GM23338 (cell line): ENCODE measurements at regions not wholly inside any gene's neighbourhood (a gene's known extent, or its start where the extent isn't known, plus 50 kb on each side); places are given as distances from the start of the nearest gene placed in this dataset.

Experiments
- ATAC-seq: fragments of 200-7000 bp; cut with Tn5 transposase; 3 replicates; pipeline ENCODE4 v1.9.1; 2020
- DNase-seq: peaks from one replicate; pipeline ENCODE4 v3.0.0-alpha.2; 2015; ENCODE audit warnings: low spot score
- H2AFZ ChIP-seq: fragments of 200-600 bp; sonication (generic); 2 replicates; pipeline ENCODE4 v1.8.0; 2016; ENCODE audit warnings: antibody characterized with exemption, mild to moderate bottlenecking, moderate library complexity
- H3F3A ChIP-seq: fragments of 200-600 bp; sonication (generic); replicated peaks from 2 replicates; pipeline ENCODE4 v1.8.0; 2017; ENCODE audit warnings: antibody characterized with exemption, mixed run types, low read depth
- H3K27ac ChIP-seq: fragments of 200-600 bp; sonication (generic); 2 replicates; pipeline ENCODE4 v1.6.1; 2016; ENCODE audit warnings: low read depth
- H3K27me3 ChIP-seq: fragments of 200-600 bp; sonication (generic); 2 replicates; pipeline ENCODE4 v1.8.0; 2016; ENCODE audit warnings: mild to moderate bottlenecking, mixed run types, moderate library complexity; ENCODE audit not compliant: insufficient read depth
- H3K36me3 ChIP-seq: fragments of 200-600 bp; sonication (generic); 2 replicates; pipeline ENCODE4 v1.8.0; 2016; ENCODE audit warnings: mild to moderate bottlenecking; ENCODE audit not compliant: insufficient read depth
- H3K4me1 ChIP-seq: fragments of 200-600 bp; sonication (generic); 2 replicates; pipeline ENCODE4 v1.8.0; 2016; ENCODE audit warnings: mild to moderate bottlenecking, moderate library complexity; ENCODE audit not compliant: insufficient read depth
- H3K4me2 ChIP-seq: fragments of 200-600 bp; sonication (generic); 2 replicates; pipeline ENCODE4 v1.7.1; 2017; ENCODE audit warnings: mixed run types
- H3K4me3 ChIP-seq: fragments of 200-600 bp; sonication (generic); 2 replicates; pipeline ENCODE4 v1.6.1; 2016; ENCODE audit warnings: mixed run types
- H3K79me2 ChIP-seq: fragments of 200-600 bp; sonication (generic); replicated peaks from 2 replicates; pipeline ENCODE4 v1.8.0; 2017; ENCODE audit warnings: mild to moderate bottlenecking; ENCODE audit not compliant: insufficient read depth
- H3K9me2 ChIP-seq: fragments of 200-600 bp; sonication (generic); 2 replicates; pipeline ENCODE4 v1.8.0; 2017; ENCODE audit not compliant: insufficient read depth
- H4K20me1 ChIP-seq: fragments of 200-600 bp; sonication (generic); replicated peaks from 2 replicates; pipeline ENCODE4 v1.8.0; 2017; ENCODE audit warnings: mild to moderate bottlenecking; ENCODE audit not compliant: insufficient read depth
- H3K27ac Mint-ChIP-seq: 2 replicates; pipeline ENCODE4 v1.8.0; 2020; ENCODE audit warnings: inconsistent platforms, mild to moderate bottlenecking, moderate library complexity, mixed read lengths
- H3K27me3 Mint-ChIP-seq: 3 replicates; pipeline ENCODE4 v1.8.0; 2022; ENCODE audit warnings: low read depth, mild to moderate bottlenecking, moderate library complexity, mixed read lengths, inconsistent platforms; ENCODE audit not compliant: insufficient read depth, poor library complexity
- H3K36me3 Mint-ChIP-seq: 3 replicates; pipeline ENCODE4 v1.8.0; 2021; ENCODE audit warnings: low read depth, mild to moderate bottlenecking, inconsistent platforms, moderate library complexity, mixed read lengths
- H3K4me1 Mint-ChIP-seq: 3 replicates; pipeline ENCODE4 v1.8.0; 2020; ENCODE audit warnings: mild to moderate bottlenecking, inconsistent platforms, mixed read lengths
- H3K4me3 Mint-ChIP-seq: 3 replicates; pipeline ENCODE4 v1.8.0; 2021; ENCODE audit warnings: moderate library complexity, mild to moderate bottlenecking, inconsistent platforms, mixed read lengths
- H3K9me3 Mint-ChIP-seq: 3 replicates; pipeline ENCODE4 v1.8.0; 2020; ENCODE audit warnings: moderate library complexity, mild to moderate bottlenecking, inconsistent platforms, mixed read lengths
- CTCF ChIP-seq, 2 experiments: fragments of 200-600 bp in 1 of 2; sonication (generic) in 1 of 2; conservative IDR thresholded peaks; 2 replicates each; pipeline versions ENCODE4 v1.5.1 to v1.6.1; 2016 to 2017; ENCODE audit warnings: antibody characterized with exemption in 2 of 2, low read depth in 2 of 2, mild to moderate bottlenecking in 2 of 2, moderate library complexity in 1 of 2
- EZH2phosphoT487 ChIP-seq: fragments of 200-600 bp; sonication (generic); IDR thresholded peaks from one replicate; pipeline ENCODE4 v1.8.1; 2018; ENCODE audit warnings: antibody characterized with exemption; ENCODE audit not compliant: unreplicated experiment
- ZNF114 ChIP-seq: fragments of 250-450 bp; sonication (Bioruptor Pico); IDR thresholded peaks from 2 replicates; pipeline ENCODE4 v1.5.0; 2020; ENCODE audit warnings: mild to moderate bottlenecking, moderate library complexity
- ZNF331 ChIP-seq: fragments of 250-450 bp; sonication (Bioruptor Pico); IDR thresholded peaks from 2 replicates; pipeline ENCODE4 v1.5.0; 2020; ENCODE audit warnings: low read depth, mild to moderate bottlenecking, moderate library complexity
- ZNF462 ChIP-seq: fragments of 250-450 bp; sonication (Bioruptor Pico); IDR thresholded peaks from 2 replicates; pipeline ENCODE4 v1.5.0; 2020; ENCODE audit warnings: mild to moderate bottlenecking, moderate library complexity

GRCh38 chr4:130486186-130486585 is 1390.2 kb downstream of the C4orf33 start (continued):
- TF ChIP-seq ZNF462 (CRISPR knock-in tag), result no peak
- no peak for TF ChIP-seq EZH2phosphoT487
- no peak for TF ChIP-seq CTCF (conservative IDR thresholded peaks at IDR 0.05; ENCODE audit: low read depth in 2 of 2)

- H3K27ac Mint-ChIP-seq, result no peak overlapping the region
- H3K4me1 Mint-ChIP-seq, result no peaks in the 10 kb centered on the region
- Histone ChIP-seq H3K79me2 (no peaks in the 10 kb centered on the region), H3K36me3 (no peaks in the 10 kb centered on the region), H3K27ac (no peak overlapping the region), H3K4me1 (no peaks in the 10 kb centered on the region), H2AFZ (no peak overlapping the region), H3K27me3 (no peaks in the 10 kb centered on the region), H3K4me2 (no peak overlapping the region), H3K4me3 (no peak overlapping the region), H3F3A (no peaks in the 10 kb centered on the region), H4K20me1 (no peaks in the 10 kb centered on the region), H3K9me2 (no peaks in the 10 kb centered on the region)
- no peak for ATAC-seq
- H3K27me3 Mint-ChIP-seq, result no peaks in the 10 kb centered on the region
- H3K36me3 Mint-ChIP-seq, result peaks cover 8% of the 10 kb centered on the region
- peaks cover 8% of the 10 kb centered on the region for H3K9me3 Mint-ChIP-seq
- DNase-seq, result no peak
- no peak overlapping the region for H3K4me3 Mint-ChIP-seq
- no peak for TF ChIP-seq ZNF331
- TF ChIP-seq ZNF114 (CRISPR knock-in tag), result no peak
- no peak for TF ChIP-seq ZNF462 (CRISPR knock-in tag)
- no peak for TF ChIP-seq CTCF (conservative IDR thresholded peaks at IDR 0.05; ENCODE audit: low read depth in 2 of 2)
Measured at GRCh38 chr4:130486841-130487240, 1390.9 kb downstream of the C4orf33 start.
